Thyroid gland (tissue), 4 donors: ENCODE measurements at regions not wholly inside any gene's neighbourhood (a gene's known extent, or its start where the extent isn't known, plus 50 kb on each side); places are given as distances from the start of the nearest gene placed in this dataset.

Experiments
- CTCF ChIP-seq, 6 experiments: fragments of 200-600 bp in 3 of 6; fragments of 450-650 bp in 3 of 6; sonication (generic) in 3 of 6; IDR thresholded peaks; one replicate each; pipeline ENCODE4 v1.5.1; 2016 to 2019; ENCODE audit warnings: antibody characterized with exemption in 6 of 6, mild to moderate bottlenecking in 2 of 6, inconsistent platforms in 1 of 6, moderate library complexity in 1 of 6
- POLR2A ChIP-seq, 2 donors: fragments of 450-650 bp; IDR thresholded peaks; one replicate each; pipeline ENCODE4 v1.6.1; 2017; ENCODE audit warnings: antibody characterized with exemption in 2 of 2, mild to moderate bottlenecking in 2 of 2, moderate library complexity in 1 of 2

GRCh38 chr10:117441361-117441760 is 66.1 kb upstream of the PDZD8 start:
- TF ChIP-seq POLR2A (IDR thresholded peaks at IDR 0.05) (no peak), CTCF (IDR thresholded peaks at IDR 0.05) (no peak)
